ENCODE measurements at regions not wholly inside any gene's neighbourhood (a gene's known extent, or its start where the extent isn't known, plus 50 kb on each side); places are given as distances from the start of the nearest gene placed in this dataset.
"Not testable (repeated sequence)": the region's sequence is repeated elsewhere in the genome, so short reads cannot be mapped to it uniquely, and the experiment has no call there.

DNA sequence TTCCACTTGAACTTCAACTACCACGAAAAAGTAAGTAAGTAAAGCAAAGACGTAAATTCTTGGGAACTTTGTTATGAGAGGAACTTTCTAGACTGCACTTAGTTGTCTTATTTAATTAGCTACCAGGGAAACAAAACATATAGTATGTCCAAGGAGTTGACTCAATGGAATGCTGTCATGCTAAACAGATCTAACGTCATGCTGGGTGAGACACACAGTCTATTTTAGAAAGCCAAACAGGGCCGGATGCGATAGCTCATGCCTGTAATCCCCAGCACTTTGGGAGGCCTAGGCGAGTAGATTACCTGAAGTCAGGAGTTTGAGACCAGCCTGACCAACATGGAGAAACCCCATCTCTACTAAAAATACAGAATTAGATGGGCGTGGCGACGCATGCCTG is 140.6 kb upstream of the RRN3 start:
- TF ChIP-seq, protein P1, sequence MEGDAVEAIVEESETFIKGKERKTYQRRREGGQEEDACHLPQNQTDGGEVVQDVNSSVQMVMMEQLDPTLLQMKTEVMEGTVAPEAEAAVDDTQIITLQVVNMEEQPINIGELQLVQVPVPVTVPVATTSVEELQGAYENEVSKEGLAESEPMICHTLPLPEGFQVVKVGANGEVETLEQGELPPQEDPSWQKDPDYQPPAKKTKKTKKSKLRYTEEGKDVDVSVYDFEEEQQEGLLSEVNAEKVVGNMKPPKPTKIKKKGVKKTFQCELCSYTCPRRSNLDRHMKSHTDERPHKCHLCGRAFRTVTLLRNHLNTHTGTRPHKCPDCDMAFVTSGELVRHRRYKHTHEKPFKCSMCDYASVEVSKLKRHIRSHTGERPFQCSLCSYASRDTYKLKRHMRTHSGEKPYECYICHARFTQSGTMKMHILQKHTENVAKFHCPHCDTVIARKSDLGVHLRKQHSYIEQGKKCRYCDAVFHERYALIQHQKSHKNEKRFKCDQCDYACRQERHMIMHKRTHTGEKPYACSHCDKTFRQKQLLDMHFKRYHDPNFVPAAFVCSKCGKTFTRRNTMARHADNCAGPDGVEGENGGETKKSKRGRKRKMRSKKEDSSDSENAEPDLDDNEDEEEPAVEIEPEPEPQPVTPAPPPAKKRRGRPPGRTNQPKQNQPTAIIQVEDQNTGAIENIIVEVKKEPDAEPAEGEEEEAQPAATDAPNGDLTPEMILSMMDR (conservative IDR thresholded peaks at IDR 0.05; ENCODE audit: low read depth, low read length): not testable (repeated sequence)
- TF ChIP-seq POLR2A (IDR thresholded peaks at IDR 0.05; ENCODE audit: low read depth, low read length); CEBPB (IDR thresholded peaks at IDR 0.05; ENCODE audit: low read depth, low read length); BHLHE40 (IDR thresholded peaks at IDR 0.05; ENCODE audit: low read depth, low read length); CHD1 (IDR thresholded peaks at IDR 0.05; ENCODE audit: low read depth, low read length); MXI1 (IDR thresholded peaks at IDR 0.05; ENCODE audit: borderline replicate concordance, low read depth, low read length); SMC3 (IDR thresholded peaks at IDR 0.05; ENCODE audit: low read depth, low read length); FOS (IDR thresholded peaks at IDR 0.05; ENCODE audit: low read depth, low read length); RAD21 (IDR thresholded peaks at IDR 0.05; ENCODE audit: low read length); RFX5 (IDR thresholded peaks at IDR 0.05; ENCODE audit: low read depth, low read length): not testable (repeated sequence)
- TF ChIP-seq, protein P2, sequence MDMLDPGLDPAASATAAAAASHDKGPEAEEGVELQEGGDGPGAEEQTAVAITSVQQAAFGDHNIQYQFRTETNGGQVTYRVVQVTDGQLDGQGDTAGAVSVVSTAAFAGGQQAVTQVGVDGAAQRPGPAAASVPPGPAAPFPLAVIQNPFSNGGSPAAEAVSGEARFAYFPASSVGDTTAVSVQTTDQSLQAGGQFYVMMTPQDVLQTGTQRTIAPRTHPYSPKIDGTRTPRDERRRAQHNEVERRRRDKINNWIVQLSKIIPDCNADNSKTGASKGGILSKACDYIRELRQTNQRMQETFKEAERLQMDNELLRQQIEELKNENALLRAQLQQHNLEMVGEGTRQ (IDR thresholded peaks at IDR 0.05; ENCODE audit: low read depth, low read length): not testable (repeated sequence)
- TF ChIP-seq, protein P3, sequence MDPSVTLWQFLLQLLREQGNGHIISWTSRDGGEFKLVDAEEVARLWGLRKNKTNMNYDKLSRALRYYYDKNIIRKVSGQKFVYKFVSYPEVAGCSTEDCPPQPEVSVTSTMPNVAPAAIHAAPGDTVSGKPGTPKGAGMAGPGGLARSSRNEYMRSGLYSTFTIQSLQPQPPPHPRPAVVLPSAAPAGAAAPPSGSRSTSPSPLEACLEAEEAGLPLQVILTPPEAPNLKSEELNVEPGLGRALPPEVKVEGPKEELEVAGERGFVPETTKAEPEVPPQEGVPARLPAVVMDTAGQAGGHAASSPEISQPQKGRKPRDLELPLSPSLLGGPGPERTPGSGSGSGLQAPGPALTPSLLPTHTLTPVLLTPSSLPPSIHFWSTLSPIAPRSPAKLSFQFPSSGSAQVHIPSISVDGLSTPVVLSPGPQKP (IDR thresholded peaks at IDR 0.05; ENCODE audit: borderline replicate concordance, low read depth, low read length): not testable (repeated sequence)

Measured in IMR-90 (cell line).